Stimulated activated naive CD8-positive, alpha-beta T cell treated with anti-CD3 and anti-CD28 coated beads, Interleukin-15, Interleukin-2, amounts not matched to agents 100 U/mL and 50 U/mL, for 24 hours (primary cell): ENCODE measurements at regions not wholly inside any gene's neighbourhood (a gene's known extent, or its start where the extent isn't known, plus 50 kb on each side); places are given as distances from the start of the nearest gene placed in this dataset.

Experiments
- ATAC-seq: fragments of 150-1000 bp; cut with Tn5 transposase; one replicate; pipeline ENCODE4 v1.10.0; 2021
- DNase-seq: peaks from one replicate; pipeline ENCODE4 v3.0.0; 2021

- no peak for DNase-seq
- ATAC-seq = no peak
Measured at GRCh38 chr1:221071777-221072176, 192.5 kb downstream of the HLX start.

- no peak for DNase-seq
- ATAC-seq = no peak
Measured at GRCh38 chr1:221072214-221072613, 193.0 kb downstream of the HLX start.

GRCh38 chr1:221074332-221074731 is 195.1 kb downstream of the HLX start:
- ATAC-seq = no peak
- DNase-seq = no peak

GRCh38 chr1:221075911-221076310 is 196.7 kb downstream of the HLX start:
- ATAC-seq = no peak

GRCh38 chr1:221076391-221076811 is 197.2 kb downstream of the HLX start:
- ATAC-seq (no peak), DNase-seq (no peak)

More at GRCh38 chr1:221075911-221076310, 196.7 kb downstream of the HLX start:
- DNase-seq = no peak

GRCh38 chr1:221078260-221078965 is 199.2 kb downstream of the HLX start:
- DNase-seq (no peak), ATAC-seq (no peak)

GRCh38 chr1:221083902-221084301 is 204.7 kb downstream of the HLX start:
- ATAC-seq (no peak), DNase-seq (no peak)

DNA sequence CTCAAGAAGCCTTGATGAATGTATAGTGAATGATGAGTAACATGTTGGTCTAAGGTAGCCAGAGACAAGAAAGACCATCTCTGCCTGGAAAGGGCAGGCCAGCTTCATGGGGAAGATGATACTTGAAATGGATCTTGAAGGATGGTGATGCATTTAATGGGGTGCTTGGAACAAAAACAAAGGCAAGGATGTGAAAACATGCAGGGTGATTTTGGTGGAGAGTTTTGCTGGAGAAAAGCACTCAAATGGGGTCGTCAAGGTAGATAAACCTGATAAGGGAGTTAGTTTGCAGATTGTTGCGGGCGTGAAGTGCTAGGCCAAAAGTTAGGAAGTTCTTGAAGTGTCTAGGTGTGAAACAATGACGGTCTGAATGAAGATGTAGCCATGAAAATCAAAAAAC is 205.4 kb downstream of the HLX start:
- no peak for ATAC-seq
- no peak for DNase-seq

GRCh38 chr1:221085701-221086375 is 206.6 kb downstream of the HLX start:
- DNase-seq = no peak
- no peak for ATAC-seq

GRCh38 chr1:221087919-221088318 is 208.7 kb downstream of the HLX start:
- DNase-seq = no peak
- no peak for ATAC-seq

GRCh38 chr1:221089273-221089672 is 210.0 kb downstream of the HLX start:
- ATAC-seq = no peak
- DNase-seq = no peak

DNA sequence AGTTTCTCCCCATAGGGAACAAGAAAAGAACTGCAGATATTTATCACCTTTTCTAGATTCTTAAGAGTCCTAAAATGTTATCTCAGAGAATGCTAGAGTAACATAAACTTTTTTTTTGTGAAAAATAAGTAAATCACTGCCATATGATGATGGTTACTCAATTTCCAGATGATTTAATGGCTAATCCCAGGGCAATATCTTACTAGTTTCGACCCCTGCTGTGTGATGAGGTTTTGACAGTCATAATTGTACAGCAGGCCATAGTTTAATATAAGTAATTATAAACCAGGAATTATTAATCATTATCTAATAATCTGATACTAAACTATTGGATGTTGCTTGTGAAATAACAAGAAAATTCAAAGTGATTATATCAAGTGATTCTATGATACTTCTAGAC is 210.6 kb downstream of the HLX start:
- no peak for ATAC-seq
- DNase-seq = no peak

DNA sequence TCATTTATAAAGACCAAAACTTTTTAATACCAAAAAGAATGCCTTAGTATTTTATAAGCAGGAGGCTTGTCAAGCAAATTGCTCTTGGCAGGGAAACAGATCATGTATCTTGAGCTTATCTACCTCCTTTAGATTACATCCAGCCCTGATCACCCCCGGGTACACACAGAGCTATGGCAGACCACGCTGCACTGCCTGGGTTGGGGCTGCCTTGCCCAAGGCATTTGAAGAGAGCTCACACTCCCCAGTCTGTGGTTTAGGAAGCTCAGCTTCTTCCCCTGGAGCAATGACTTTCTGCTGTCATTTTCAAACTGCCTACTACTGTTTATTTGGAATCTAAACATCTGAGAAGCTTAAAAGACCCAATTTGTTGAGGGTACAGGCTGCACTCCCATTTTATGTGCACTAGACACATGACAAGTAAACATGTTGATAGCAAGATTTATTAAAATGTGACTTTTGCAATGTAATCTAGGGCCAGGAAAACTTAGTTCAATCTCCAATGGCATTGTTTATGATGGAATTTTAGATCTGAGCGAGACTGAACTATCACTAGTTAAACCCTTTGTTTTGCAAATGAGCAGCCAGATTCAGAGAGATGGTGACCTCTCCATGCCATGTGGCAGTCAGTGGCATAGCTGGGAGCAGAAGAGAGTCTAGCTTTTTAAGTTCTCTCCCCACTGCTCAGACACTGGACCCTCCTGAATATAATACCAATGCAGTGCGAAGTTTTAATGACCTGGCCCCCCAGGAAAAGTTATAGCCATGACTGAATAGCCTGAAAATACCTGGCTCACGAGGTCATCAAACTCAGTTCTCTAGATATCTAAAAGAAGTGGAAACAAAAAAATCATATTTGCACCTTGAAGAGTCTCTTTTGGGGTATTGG is 214.9 kb downstream of the HLX start:
- ATAC-seq = no peak
- DNase-seq = no peak

DNA sequence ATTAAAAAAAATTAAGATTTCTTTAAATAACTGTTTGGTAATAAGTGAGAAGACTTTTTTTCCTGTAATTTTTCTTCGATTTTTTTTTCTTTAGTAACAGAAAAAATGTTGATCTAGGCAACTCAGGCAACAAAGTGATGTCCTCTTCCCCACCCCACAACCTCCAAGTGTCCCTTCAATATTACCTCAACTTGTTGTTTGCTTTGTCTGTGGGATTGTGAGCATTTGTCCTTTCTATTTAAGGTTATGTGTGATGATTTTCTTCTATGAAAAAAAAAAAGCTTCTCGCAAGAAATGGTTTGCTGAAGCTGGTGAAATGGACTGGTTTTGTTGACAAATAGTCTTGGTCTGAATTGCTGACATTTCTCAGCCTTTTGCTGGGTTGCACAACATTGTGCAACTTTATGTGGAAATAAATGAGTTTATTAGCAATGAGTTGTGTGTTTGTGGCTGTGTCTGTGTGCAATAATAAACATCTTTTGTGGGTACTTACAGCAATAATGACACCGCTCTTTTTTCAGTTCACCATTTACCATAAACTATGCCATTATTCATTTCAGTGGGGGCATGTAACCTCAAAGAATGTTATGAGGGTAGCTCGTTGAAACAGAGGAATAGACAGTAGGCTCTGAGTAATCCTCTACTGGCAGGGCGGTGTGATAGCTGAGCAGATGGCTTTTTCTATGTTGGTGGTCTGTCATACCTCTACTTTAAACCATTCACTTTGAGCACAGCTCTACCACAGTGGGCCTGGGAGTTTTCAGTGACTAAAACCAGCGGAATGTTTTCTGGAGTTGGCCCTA is 218.4 kb downstream of the HLX start:
- no peak for ATAC-seq

GRCh38 chr1:221098471-221099405 is 219.5 kb downstream of the HLX start:
- DNase-seq (no peak), ATAC-seq (no peak)

More for the DNA sequence above, 218.4 kb downstream of the HLX start:
- no peak for DNase-seq

- DNase-seq = no peak
Measured at GRCh38 chr1:221099747-221100595, 220.7 kb downstream of the HLX start.

DNA sequence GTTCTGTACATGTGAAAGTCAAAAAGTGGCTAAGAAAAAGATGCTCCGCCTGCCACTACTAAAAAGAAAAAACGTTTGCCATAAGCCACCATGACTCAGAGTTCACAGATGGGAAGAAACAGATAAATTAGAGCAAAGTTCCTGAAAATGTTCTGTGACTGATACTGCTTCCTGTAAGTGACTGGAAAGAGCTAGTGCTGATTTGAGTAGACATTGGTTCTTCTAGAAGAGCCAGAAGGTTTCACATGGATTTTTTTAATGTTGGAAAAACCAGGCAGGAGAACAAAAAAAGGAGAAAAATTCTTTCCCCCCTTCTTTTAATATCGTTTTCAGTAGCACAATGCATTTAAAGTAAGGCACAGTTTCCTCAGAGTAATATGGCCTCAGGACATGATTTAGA is 221.4 kb downstream of the HLX start:
- ATAC-seq (no peak), DNase-seq (no peak)

More at GRCh38 chr1:221099747-221100595, 220.7 kb downstream of the HLX start:
- no peak for ATAC-seq

GRCh38 chr1:221101807-221102605 is 222.8 kb downstream of the HLX start:
- ATAC-seq = no peak
- no peak for DNase-seq

DNA sequence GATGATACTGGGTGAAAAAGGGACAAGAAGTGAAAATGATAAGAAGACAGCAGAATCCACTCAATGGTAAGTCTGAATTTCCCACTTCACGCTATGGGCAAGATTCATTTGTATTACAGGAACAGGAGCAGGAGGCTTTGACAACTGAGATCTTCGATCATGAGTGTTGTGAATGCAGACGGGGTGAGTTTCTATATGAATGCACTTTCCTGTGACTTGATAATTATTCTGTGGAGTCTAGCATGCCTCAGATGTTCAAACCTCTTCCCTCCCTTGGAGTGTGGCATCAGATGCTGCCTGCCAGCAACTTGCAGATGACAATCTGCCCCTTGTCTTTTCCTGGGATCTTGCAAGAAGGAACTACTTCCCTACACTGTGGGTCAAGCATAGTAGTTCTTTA is 225.4 kb downstream of the HLX start:
- no peak for ATAC-seq

More for the DNA sequence above, 225.4 kb downstream of the HLX start:
- no peak for DNase-seq
